IMR-90 (cell line): ENCODE measurements at regions not wholly inside any gene's neighbourhood (a gene's known extent, or its start where the extent isn't known, plus 50 kb on each side); places are given as distances from the start of the nearest gene placed in this dataset.

Source experiments
- ATAC-seq: fragments of 200-7000 bp; cut with Tn5 transposase; 2 replicates; pipeline ENCODE4 v1.9.1; 2020; ENCODE audit warnings: low read depth, mild to moderate bottlenecking, moderate library complexity
- BruUV-seq: library from RNA; stranded (reverse); fragments of 400-500 nt; replicated peaks from 2 replicates; lab custom pipeline; 2021; lab: Mats Ljungman, UMichigan
- CTCF ChIA-PET: fragments of 300-600 bp; formaldehyde crosslinking; extraction: SDS; loops from one replicate; lab custom pipeline; 2021; ENCODE audit warnings: antibody characterized with exemption; lab: Yijun Ruan, JAX
- POLR2A ChIA-PET: fragments of 300-600 bp; sonication (Branson Sonifier 250); formaldehyde crosslinking; loops from one replicate; lab custom pipeline; 2022; ENCODE audit warnings: antibody characterized with exemption; ENCODE audit not compliant: unreplicated experiment; lab: Charles Lee
- DNase-seq: peaks from one replicate; pipeline ENCODE4 v3.0.0; 2013
- H2AFZ ChIP-seq: replicated peaks from 2 replicates; pipeline ENCODE3; 2013; ENCODE audit warnings: low read length, mild to moderate bottlenecking; ENCODE audit not compliant: poor library complexity
- H2AK5ac ChIP-seq: 2 replicates; pipeline ENCODE4 v1.6.1; 2013; ENCODE audit warnings: low read depth, low read length, inconsistent platforms
- H2AK9ac ChIP-seq: replicated peaks from 2 replicates; pipeline ENCODE3; 2013; ENCODE audit warnings: mild to moderate bottlenecking, low read depth, low read length, moderate library complexity; ENCODE audit not compliant: poor library complexity
- H2BK120ac ChIP-seq: 2 replicates; pipeline ENCODE4 v1.6.1; 2013; ENCODE audit warnings: low read depth, low read length, inconsistent platforms
- H2BK15ac ChIP-seq: 3 replicates; pipeline ENCODE4 v1.6.1; 2013; ENCODE audit warnings: low read depth, low read length, inconsistent platforms
- H2BK20ac ChIP-seq: 2 replicates; pipeline ENCODE4 v1.6.1; 2013; ENCODE audit warnings: low read depth, mild to moderate bottlenecking, inconsistent platforms, low read length, moderate library complexity
- H2BK5ac ChIP-seq: 2 replicates; pipeline ENCODE4 v1.6.1; 2013; ENCODE audit warnings: mild to moderate bottlenecking, low read depth, low read length, inconsistent platforms; ENCODE audit not compliant: poor library complexity, severe bottlenecking
- H3K14ac ChIP-seq: replicated peaks from 2 replicates; pipeline ENCODE4 v1.6.1; 2013; ENCODE audit warnings: low read depth, low read length, inconsistent platforms
- H3K18ac ChIP-seq: 2 replicates; pipeline ENCODE4 v1.6.1; 2013; ENCODE audit warnings: low read depth, low read length, control low read depth
- H3K23ac ChIP-seq: 2 replicates; pipeline ENCODE4 v1.6.1; 2013; ENCODE audit warnings: low read depth, low read length, inconsistent platforms
- H3K27ac ChIP-seq: 2 replicates; pipeline ENCODE4 v1.5.1; 2013; ENCODE audit warnings: mild to moderate bottlenecking, control low read depth, low read length; ENCODE audit not compliant: insufficient read depth
- H3K27me3 ChIP-seq: 2 replicates; pipeline ENCODE4 v1.6.1; 2013; ENCODE audit warnings: low read length; ENCODE audit not compliant: control insufficient read depth, insufficient read depth
- H3K36me3 ChIP-seq: 2 replicates; pipeline ENCODE4 v1.6.1; 2013; ENCODE audit warnings: low read length, mixed read lengths; ENCODE audit not compliant: control insufficient read depth, insufficient read depth
- H3K4ac ChIP-seq: 2 replicates; pipeline ENCODE4 v1.6.1; 2013; ENCODE audit warnings: low read depth, low read length, inconsistent platforms
- H3K4me1 ChIP-seq: 2 replicates; pipeline ENCODE4 v1.6.1; 2013; ENCODE audit warnings: low read length, mixed read lengths; ENCODE audit not compliant: control insufficient read depth, insufficient read depth
- H3K4me2 ChIP-seq: 2 replicates; pipeline ENCODE4 v1.6.1; 2013; ENCODE audit warnings: low read depth, mild to moderate bottlenecking, control low read depth, low read length, moderate library complexity
- H3K4me3 ChIP-seq: 2 replicates; pipeline ENCODE4 v1.5.1; 2013; ENCODE audit warnings: low read depth, mild to moderate bottlenecking, control low read depth, low read length, moderate library complexity; ENCODE audit not compliant: insufficient read depth
- H3K56ac ChIP-seq: 2 replicates; pipeline ENCODE4 v1.6.1; 2013; ENCODE audit warnings: low read length, inconsistent platforms; ENCODE audit not compliant: insufficient read depth; ENCODE audit errors: extremely low read depth
- H3K79me1 ChIP-seq, 2 experiments: 2 replicates each; pipeline ENCODE4 v1.6.1; 2013; ENCODE audit warnings: low read length in 2 of 2, inconsistent platforms in 1 of 2, low read depth in 1 of 2
- H3K9ac ChIP-seq: 2 replicates; pipeline ENCODE4 v1.6.1; 2013; ENCODE audit warnings: low read depth, low read length, control low read depth
- H3K9me1 ChIP-seq: 2 replicates; pipeline ENCODE4 v1.6.1; 2013; ENCODE audit warnings: low read length, inconsistent platforms; ENCODE audit not compliant: insufficient read depth
- H3K9me3 ChIP-seq: 2 replicates; pipeline ENCODE4 v1.6.1; 2013; ENCODE audit warnings: low read length; ENCODE audit not compliant: control insufficient read depth, insufficient read depth
- H4K20me1 ChIP-seq: 2 replicates; pipeline ENCODE4 v1.6.1; 2013; ENCODE audit warnings: low read length, inconsistent platforms; ENCODE audit not compliant: insufficient read depth
- H4K5ac ChIP-seq: 2 replicates; pipeline ENCODE4 v1.6.1; 2013; ENCODE audit warnings: mild to moderate bottlenecking, low read depth, low read length, control low read depth
- H4K8ac ChIP-seq, 2 experiments: 2 replicates each; pipeline ENCODE4 v1.6.1; 2013; ENCODE audit warnings: low read depth in 2 of 2, low read length in 2 of 2, control low read depth in 1 of 2, inconsistent platforms in 1 of 2
- H4K91ac ChIP-seq: 2 replicates; pipeline ENCODE4 v1.6.1; 2013; ENCODE audit warnings: low read depth, low read length, inconsistent platforms; ENCODE audit not compliant: insufficient read depth
- BHLHE40 ChIP-seq: fragments of 150-350 bp; IDR thresholded peaks from 2 replicates; pipeline ENCODE4 v1.6.1; 2016; ENCODE audit warnings: mild to moderate bottlenecking, low read depth, low read length
- CEBPB ChIP-seq: IDR thresholded peaks from 2 replicates; pipeline ENCODE4 v1.6.1; 2012; ENCODE audit warnings: low read depth, low read length, improper control_type of control experiment
- CHD1 ChIP-seq: IDR thresholded peaks from 2 replicates; pipeline ENCODE4 v1.6.1; 2012; ENCODE audit warnings: low read depth, low read length, improper control_type of control experiment
- CTCF ChIP-seq: conservative IDR thresholded peaks from 2 replicates; pipeline ENCODE4 v1.5.1; 2012; ENCODE audit warnings: mild to moderate bottlenecking, low read depth, low read length, improper control_type of control experiment
- ELK1 ChIP-seq: fragments of 150-350 bp; IDR thresholded peaks from 2 replicates; pipeline ENCODE4 v1.6.1; 2016; ENCODE audit warnings: low read depth, mild to moderate bottlenecking, low read length, moderate library complexity, borderline replicate concordance
- FOS ChIP-seq: fragments of 150-350 bp; IDR thresholded peaks from 2 replicates; pipeline ENCODE4 v1.6.1; 2016; ENCODE audit warnings: low read depth, low read length
- MAFK ChIP-seq: IDR thresholded peaks from 2 replicates; pipeline ENCODE4 v1.6.1; 2012; ENCODE audit warnings: low read depth, low read length, improper control_type of control experiment
- MAZ ChIP-seq: IDR thresholded peaks from 2 replicates; pipeline ENCODE4 v1.6.1; 2012; ENCODE audit warnings: low read depth, mild to moderate bottlenecking, low read length, improper control_type of control experiment, moderate library complexity, borderline replicate concordance
- MXI1 ChIP-seq: IDR thresholded peaks from 2 replicates; pipeline ENCODE4 v1.6.1; 2012; ENCODE audit warnings: low read depth, mild to moderate bottlenecking, low read length, moderate library complexity, borderline replicate concordance
- NFE2L2 ChIP-seq: fragments of 150-350 bp; IDR thresholded peaks from 2 replicates; pipeline ENCODE4 v1.6.1; 2016; ENCODE audit warnings: low read depth, mild to moderate bottlenecking, low read length
- POLR2A ChIP-seq: IDR thresholded peaks from 2 replicates; pipeline ENCODE4 v1.6.1; 2012; ENCODE audit warnings: mild to moderate bottlenecking, low read depth, low read length
- RAD21 ChIP-seq: IDR thresholded peaks from 2 replicates; pipeline ENCODE4 v1.6.1; 2012; ENCODE audit warnings: low read length, improper control_type of control experiment
- RCOR1 ChIP-seq: IDR thresholded peaks from 2 replicates; pipeline ENCODE4 v1.6.1; 2012; ENCODE audit warnings: mild to moderate bottlenecking, low read length, improper control_type of control experiment; ENCODE audit not compliant: insufficient replicate concordance
- RFX5 ChIP-seq: IDR thresholded peaks from 2 replicates; pipeline ENCODE4 v1.8.0; 2012; ENCODE audit warnings: low read depth, mild to moderate bottlenecking, low read length, moderate library complexity
- SMC3 ChIP-seq: fragments of 150-350 bp; IDR thresholded peaks from 2 replicates; pipeline ENCODE4 v1.6.1; 2016; ENCODE audit warnings: low read depth, mild to moderate bottlenecking, antibody characterized with exemption, low read length, moderate library complexity
- USF2 ChIP-seq: fragments of 150-350 bp; IDR thresholded peaks from 2 replicates; pipeline ENCODE4 v1.6.1; 2017; ENCODE audit warnings: mild to moderate bottlenecking, antibody characterized with exemption, low read length, low read depth
- WGBS, 2 experiments: methylation state at CpG; one replicate each; pipeline versions ENCODE4 v1.1.5 to v1.1.7; 2013; ENCODE audit warnings: missing lambda C conversion rate in 2 of 2; ENCODE audit not compliant: insufficient read length in 1 of 2; ENCODE audit errors: extremely low coverage in 2 of 2; 5-methylcytosine and 5-hydroxymethylcytosine counted together
- dilution Hi-C: fragments of 300-500 bp; cut with HindIII; formaldehyde crosslinking; loops from one replicate; pipeline ENCODE4 v1.14.3; 2018; ENCODE audit warnings: low sequenced_read_pairs; ENCODE audit not compliant: unreplicated experiment
- in situ Hi-C: fragments of 300-500 bp; cut with MboI; formaldehyde crosslinking; loops from 3 replicates; pipeline ENCODE4 v1.14.3; 2019; ENCODE audit warnings: low sequenced_read_pairs, inconsistent platforms, mixed read lengths
- intact Hi-C: fragments of 100-400 bp; cut with micrococcal nuclease; formaldehyde crosslinking; loops from 2 replicates; pipeline ENCODE4 v1.10.0; 2022

- ATAC-seq, result no peak
These were observed 1287.8 kb upstream of the TMEFF2 start for GRCh38 chr2:193482557-193482956.

More at GRCh38 chr2:193482557-193482956, 1287.8 kb upstream of the TMEFF2 start:
- no peak overlapping the region for H4K91ac ChIP-seq
- no peak overlapping the region for H3K4me2 ChIP-seq
- intact Hi-C loops (no loop called here), in situ Hi-C loops (no loop called here), dilution Hi-C loops (no loop called here)
- WGBS, 2 experiments, result no CpG with 5 or more reads among the region's 3 CpGs
- no peak overlapping the region for H4K8ac ChIP-seq
- POLR2A ChIA-PET, result no interaction called here
- no peaks in the 10 kb centered on the region for H3K27me3 ChIP-seq
- H3K9me3 ChIP-seq, result 0 out of 2 replicates have a peak, but pooled peaks cover 1% of the 10 kb centered on the region
- H2AK9ac ChIP-seq, result no peak overlapping the region
- H3K23ac ChIP-seq, result no peak overlapping the region
- no peak for DNase-seq
- H2AK5ac ChIP-seq, result no peak overlapping the region
- H3K9ac ChIP-seq, result no peak overlapping the region
- CTCF ChIA-PET, result no interaction called here
- H3K9me1 ChIP-seq, result no peaks in the 10 kb centered on the region
- no peak overlapping the region for H3K4me3 ChIP-seq
- H2BK120ac ChIP-seq, result no peak overlapping the region
- no peaks in the 10 kb centered on the region for H3K36me3 ChIP-seq
- no peaks in the 10 kb centered on the region for H3K4me1 ChIP-seq
- H2BK5ac ChIP-seq, result no peak overlapping the region
- H3K14ac ChIP-seq, result no peak overlapping the region
- TF ChIP-seq MAZ (no peak), MXI1 (no peak), POLR2A (no peak), CTCF (no peak), CHD1 (no peak), BHLHE40 (no peak), FOS (no peak), CEBPB (no peak), USF2 (no peak), RFX5 (no peak), RCOR1 (no peak), NFE2L2 (no peak), MAFK (no peak), SMC3 (no peak), ELK1 (no peak), RAD21 (no peak)
- no peak overlapping the region for H2BK15ac ChIP-seq
- H3K56ac ChIP-seq, result no peak overlapping the region
- no peak overlapping the region for H3K4ac ChIP-seq
- H3K79me1 ChIP-seq, result no peaks in the 10 kb centered on the region
- H4K5ac ChIP-seq, result no peak overlapping the region
- no TSS peak for BruUV-seq
- H2BK20ac ChIP-seq, result no peak overlapping the region
- no peaks in the 10 kb centered on the region for H4K20me1 ChIP-seq
- H3K27ac ChIP-seq, result no peak overlapping the region
- H3K18ac ChIP-seq, result no peak overlapping the region
- H2AFZ ChIP-seq, result no peak overlapping the region
